ENCODE measurements at regions not wholly inside any gene's neighbourhood (a gene's known extent, or its start where the extent isn't known, plus 50 kb on each side); places are given as distances from the start of the nearest gene placed in this dataset.
"Not testable (repeated sequence)": the region's sequence is repeated elsewhere in the genome, so short reads cannot be mapped to it uniquely, and the experiment has no call there.

- DNase-seq (ENCODE audit: low spot score), result no peak
Measured at GRCh38 chr3:110485389-110485788, 586.2 kb upstream of the NECTIN3 start.

- no peak for DNase-seq (ENCODE audit: low spot score)
Measured at GRCh38 chr3:110487840-110488239, 583.8 kb upstream of the NECTIN3 start.

- no peak for DNase-seq (ENCODE audit: low spot score)
Measured at GRCh38 chr3:110491413-110491812, 580.2 kb upstream of the NECTIN3 start.

GRCh38 chr3:110492876-110493275, 578.7 kb upstream of the NECTIN3 start:
- no peak for DNase-seq (ENCODE audit: low spot score)

- no peak for DNase-seq (ENCODE audit: low spot score)
Measured at GRCh38 chr3:110493438-110494092, 578.1 kb upstream of the NECTIN3 start.

- DNase-seq (ENCODE audit: low spot score), result no peak
Measured at GRCh38 chr3:110494093-110494490, 577.5 kb upstream of the NECTIN3 start.

GRCh38 chr3:110494728-110495127, 576.9 kb upstream of the NECTIN3 start:
- DNase-seq (ENCODE audit: low spot score), result no peak

GRCh38 chr3:110495201-110495927, 576.3 kb upstream of the NECTIN3 start:
- no peak for DNase-seq (ENCODE audit: low spot score)

- no peak for DNase-seq (ENCODE audit: low spot score)
Measured at GRCh38 chr3:110504401-110504800, 567.2 kb upstream of the NECTIN3 start.

- no peak for DNase-seq (ENCODE audit: low spot score)
Measured at GRCh38 chr3:110504901-110505300, 566.7 kb upstream of the NECTIN3 start.

GRCh38 chr3:110506890-110507289, 564.7 kb upstream of the NECTIN3 start:
- no peak for DNase-seq (ENCODE audit: low spot score)

- DNase-seq (ENCODE audit: low spot score), result not testable (repeated sequence)
Measured at GRCh38 chr3:110507570-110507969, 564.0 kb upstream of the NECTIN3 start.

- DNase-seq (ENCODE audit: low spot score), result no peak
Measured at GRCh38 chr3:110512961-110513360, 558.7 kb upstream of the NECTIN3 start.

- DNase-seq (ENCODE audit: low spot score), result no peak
Measured at GRCh38 chr3:110518031-110518430, 553.6 kb upstream of the NECTIN3 start.

GRCh38 chr3:110519071-110519470, 552.5 kb upstream of the NECTIN3 start:
- no peak for DNase-seq (ENCODE audit: low spot score)

- peak; percentile 51 for DNase-seq (ENCODE audit: low spot score)
Measured at GRCh38 chr3:110521019-110521418, 550.6 kb upstream of the NECTIN3 start.

- DNase-seq (ENCODE audit: low spot score), result not testable (repeated sequence)
Measured at GRCh38 chr3:110525558-110526064, 546.0 kb upstream of the NECTIN3 start.

- DNase-seq (ENCODE audit: low spot score), result peak; percentile 48
Measured at GRCh38 chr3:110526777-110527727, 544.6 kb upstream of the NECTIN3 start.

GRCh38 chr3:110528305-110529121, 543.1 kb upstream of the NECTIN3 start:
- DNase-seq (ENCODE audit: low spot score), result no peak

GRCh38 chr3:110530902-110531301, 540.7 kb upstream of the NECTIN3 start:
- no peak for DNase-seq (ENCODE audit: low spot score)

- no peak for DNase-seq (ENCODE audit: low spot score)
Measured at GRCh38 chr3:110533089-110533488, 538.5 kb upstream of the NECTIN3 start.
